ENCODE measurements at regions not wholly inside any gene's neighbourhood (a gene's known extent, or its start where the extent isn't known, plus 50 kb on each side); places are given as distances from the start of the nearest gene placed in this dataset.

DNA sequence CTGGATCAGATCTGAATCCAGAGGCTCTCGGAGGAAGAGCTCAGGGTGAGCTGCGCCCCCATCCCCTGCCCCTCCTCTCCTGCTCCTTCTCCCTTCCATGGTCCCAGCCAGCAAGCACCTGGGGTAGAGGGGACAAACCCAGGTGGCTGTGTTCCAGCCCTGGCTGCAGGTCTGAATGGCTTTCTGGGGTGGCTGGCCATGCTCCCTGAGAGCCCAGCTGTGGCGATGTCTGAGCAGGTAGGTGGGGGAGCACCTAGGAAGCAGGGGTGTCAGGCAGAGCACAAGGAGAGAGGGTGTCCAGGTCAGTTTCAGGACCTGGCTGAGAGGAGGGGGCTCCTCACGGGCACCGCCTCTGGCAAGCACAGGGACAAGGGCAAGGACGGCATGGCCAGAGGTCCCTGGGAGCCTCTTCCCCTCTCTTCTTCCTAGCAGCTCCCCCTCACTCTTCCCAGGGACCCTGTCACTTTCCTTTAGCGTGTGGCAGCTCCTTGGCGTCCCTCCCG lies 310.0 kb downstream of the SEC14L1 start:
- DNase-seq = no peak

DNA sequence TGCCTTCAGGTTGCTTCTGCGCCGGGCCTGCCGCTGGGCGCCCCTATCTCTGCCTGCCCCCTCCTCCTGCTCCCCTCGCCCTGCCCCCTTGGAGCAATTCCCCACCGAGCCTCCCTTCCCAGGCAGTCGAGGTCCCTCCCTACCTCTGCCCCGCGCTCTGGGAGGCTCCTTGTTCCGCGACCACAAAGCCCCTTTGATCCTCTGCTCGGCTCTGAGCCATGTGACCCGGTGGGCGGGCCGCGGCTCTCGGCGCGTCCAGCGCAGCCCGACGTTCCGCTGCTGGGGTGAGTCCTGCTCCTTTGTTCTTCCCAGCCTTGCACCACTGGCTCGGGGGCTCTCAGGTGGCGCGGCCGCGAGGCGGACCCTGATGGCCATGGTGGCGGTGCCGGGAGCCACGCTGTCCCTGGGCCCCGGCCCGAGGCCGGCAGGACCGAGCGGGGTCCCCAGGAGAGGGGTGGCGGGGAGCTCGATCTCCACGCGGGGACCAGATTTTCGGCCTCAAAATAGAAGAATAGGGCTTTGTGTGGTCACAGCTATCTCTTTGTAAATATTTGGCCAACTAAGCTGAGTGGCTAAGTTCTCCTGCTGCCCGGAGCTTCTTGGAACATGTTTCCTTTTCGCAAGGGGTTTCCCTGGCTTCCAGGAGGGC lies 310.6 kb downstream of the SEC14L1 start:
- peak; percentile 84 for DNase-seq

DNA sequence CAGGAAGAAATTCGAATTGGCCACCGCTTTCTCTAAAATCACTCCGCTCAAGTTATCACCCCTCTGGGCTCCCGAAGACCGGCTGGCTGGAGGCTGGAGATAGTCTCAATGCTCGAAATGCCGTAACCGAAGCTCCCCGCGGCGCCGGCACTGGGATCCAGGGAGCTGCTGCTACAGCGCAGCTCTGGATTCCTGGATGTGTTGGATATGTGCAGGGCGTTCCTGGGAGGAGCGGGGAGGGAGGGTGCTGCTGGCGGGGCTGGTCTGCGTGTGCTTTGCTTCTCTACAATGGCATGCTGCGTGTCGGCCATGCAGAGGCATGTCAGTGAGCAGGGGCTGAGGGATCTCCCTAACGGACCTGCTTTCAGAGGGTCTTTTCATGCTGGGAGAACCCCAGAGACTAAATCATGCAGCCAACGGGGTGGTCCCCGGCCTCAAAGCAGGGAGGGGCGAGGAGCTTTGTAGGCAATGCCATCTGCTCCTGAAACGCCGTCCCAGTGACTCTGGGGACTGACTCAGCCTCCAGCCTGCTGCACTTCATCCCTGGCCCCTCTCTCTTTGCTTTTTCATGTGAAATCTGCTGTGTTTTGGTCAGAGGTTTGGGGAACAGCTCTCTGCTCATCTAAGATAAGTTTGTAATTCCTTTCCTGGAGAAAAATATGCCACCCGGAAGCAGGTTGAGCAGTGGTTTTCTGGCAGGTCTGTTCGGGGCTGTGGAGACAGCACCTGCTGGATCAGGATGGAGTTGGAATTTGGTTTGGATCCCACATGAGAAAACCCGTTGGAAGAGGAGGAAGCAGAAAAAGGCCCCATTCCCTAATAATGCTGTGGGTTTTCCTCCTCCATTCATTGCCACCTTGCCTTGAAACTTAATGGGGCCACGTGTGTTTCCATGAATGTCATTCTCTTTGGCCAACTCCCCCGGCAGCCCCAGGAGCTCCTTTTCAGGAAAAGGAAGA lies 311.4 kb downstream of the SEC14L1 start:
- DNase-seq = peak; percentile 59

DNA sequence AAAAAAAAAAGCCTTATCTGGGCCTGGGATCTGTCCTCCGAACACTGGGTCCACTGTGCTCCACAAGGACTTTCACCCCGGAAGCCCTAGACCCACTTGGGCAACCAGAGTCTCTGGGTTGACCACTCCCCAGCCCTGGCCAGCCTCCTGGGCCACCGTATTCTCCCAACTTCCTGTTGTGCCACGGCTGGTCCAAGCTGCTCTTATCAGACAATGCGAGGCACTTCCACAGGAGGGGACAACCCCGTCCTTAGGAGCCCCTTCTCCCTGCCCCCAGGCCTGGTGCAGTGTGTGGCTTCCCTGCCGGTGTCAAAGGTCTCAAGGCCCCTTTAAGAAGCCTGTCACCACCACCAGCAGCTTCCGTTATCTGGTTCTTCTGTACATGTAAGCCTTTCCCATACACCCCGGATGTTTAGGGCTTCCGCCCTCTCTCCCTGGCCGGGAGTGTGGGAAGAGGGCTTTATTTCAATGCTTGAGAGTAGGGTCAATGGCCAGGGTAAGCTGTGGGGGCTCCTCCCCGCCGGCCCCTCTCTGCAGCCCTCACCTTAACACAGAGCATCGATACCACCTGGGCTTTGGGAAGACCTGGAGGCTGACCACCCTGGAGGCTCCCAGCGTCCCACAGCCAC lies 313.0 kb downstream of the SEC14L1 start:
- peak; percentile 70 for DNase-seq

DNA sequence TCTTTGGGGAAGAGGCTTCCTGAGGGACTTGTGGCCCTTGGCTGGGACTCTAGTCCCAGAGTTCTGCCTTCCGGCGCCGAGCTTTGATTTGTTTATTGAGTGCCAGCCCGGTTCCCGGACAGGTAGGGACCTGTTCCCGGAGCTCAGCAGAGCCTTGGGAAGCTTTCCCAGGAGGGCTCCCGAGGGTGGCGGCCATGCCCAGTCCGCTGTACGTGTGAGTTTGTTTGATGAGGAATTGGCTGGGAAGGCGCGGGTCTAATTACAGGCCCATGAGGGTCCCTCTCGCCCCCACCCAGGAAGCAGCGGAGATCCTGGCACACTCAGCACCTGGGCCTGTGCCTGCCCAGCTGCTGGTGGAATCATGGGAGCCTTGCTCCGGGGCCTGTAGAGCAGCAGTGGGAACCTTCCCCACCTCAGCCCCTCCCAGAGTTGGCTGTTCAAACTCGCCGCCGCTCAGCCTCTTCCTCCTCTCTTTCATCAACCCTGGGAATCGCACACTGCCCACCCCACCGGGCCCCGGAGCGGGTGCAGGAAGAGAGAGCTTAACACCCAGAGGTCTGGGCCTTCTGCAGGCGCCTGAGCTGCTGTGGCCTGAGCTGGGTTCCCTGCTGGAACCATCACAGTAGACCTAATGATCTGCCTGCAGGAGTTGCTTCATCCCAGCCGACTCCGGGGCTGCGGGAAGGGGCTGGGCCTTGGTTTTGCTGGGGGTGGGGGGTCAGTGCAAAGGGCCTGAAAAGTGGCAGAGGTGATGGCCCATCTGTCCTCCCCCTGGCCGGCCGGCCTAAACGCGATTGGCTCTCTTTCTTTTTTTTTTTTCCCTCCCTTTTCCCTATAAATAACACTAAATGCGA lies 313.7 kb downstream of the SEC14L1 start:
- DNase-seq = peak; percentile 38

DNA sequence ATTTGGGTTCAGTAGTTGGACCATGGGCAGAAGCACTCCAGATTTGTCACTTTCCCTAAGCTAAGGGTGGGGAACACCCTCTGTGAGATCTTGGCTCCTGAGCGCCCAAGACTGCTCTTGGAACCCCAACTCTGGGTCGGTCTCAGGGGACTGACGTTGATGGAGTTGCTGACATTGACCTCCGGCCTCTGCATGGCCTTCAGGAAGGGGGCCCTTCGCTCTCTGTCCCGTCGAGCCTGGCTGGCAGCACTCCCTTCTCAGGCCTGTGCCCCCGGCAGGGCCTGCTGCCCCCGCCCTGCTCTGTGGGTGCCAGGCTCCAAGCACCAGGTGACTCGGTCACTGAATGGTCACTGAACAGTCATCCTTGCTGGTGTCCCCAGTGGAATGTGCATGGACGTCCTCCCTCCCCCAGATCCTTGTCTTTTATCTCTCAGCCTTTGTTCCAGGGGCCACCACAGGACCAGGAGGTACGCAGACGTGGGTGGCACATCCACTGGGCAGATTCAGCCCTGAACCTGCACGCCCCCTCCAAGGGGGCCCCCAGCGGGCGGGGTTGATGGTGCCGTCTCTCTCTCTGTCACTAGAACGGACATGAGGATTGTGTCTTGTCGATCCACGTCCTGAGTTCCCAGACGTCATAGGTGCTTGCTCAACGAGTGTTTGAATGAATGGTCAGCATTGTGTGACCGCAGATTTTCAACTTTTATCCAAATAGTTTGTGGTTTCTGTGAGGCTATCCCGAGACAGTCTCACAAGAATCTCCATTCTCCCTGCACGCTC lies 314.5 kb downstream of the SEC14L1 start:
- DNase-seq = peak; percentile 61

DNA sequence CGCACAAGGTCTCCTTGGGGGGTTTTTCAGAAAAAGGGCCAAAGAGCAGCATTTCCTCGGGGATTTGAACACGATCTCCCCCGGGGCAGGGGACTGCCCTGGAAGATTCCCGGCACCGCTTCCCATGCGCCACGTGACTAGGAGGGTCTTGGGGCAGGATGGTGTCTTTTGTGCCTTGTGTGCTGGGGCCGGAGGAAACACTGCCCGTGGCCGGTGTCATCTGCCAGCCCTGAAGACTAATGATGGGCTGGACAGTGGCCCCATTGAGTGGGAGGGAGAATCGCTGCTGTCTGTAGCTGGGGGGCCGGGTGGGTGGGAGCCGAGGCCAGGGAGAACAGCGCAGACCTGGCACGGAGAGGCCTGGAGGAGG lies 315.1 kb downstream of the SEC14L1 start:
- DNase-seq = peak; percentile 28

DNA sequence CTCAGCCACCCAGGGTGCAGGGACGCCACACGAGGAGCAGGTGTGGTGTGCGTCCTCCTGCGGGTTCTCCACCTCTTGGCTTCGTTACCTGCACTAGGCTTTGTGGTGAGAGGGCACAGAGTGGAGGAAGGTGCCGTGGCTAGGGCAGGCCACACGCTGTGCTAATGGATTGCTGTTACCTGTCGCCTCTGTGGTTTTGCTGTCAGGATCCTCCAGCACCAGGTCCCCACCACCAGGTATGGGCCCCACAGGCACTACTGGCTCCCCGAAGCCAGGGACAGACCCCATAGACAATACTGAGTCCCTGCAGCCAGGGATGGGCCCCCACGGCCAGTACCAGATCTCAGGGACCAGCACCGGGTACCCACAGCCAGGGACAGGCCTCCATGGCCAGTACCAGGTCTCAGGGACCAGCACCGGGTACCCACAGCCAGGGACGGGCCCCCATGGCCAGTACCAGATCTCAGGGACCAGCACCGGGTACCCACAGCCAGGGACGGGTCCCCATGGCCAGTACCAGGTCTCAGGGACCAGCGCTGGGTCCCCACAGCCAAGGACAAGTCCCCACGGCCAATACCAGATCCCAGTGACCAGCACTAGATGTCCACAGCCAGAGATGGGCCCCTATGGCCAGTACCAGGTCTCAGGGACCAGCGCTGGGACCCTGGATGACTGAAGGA lies 315.6 kb downstream of the SEC14L1 start:
- peak; percentile 45 for DNase-seq

DNA sequence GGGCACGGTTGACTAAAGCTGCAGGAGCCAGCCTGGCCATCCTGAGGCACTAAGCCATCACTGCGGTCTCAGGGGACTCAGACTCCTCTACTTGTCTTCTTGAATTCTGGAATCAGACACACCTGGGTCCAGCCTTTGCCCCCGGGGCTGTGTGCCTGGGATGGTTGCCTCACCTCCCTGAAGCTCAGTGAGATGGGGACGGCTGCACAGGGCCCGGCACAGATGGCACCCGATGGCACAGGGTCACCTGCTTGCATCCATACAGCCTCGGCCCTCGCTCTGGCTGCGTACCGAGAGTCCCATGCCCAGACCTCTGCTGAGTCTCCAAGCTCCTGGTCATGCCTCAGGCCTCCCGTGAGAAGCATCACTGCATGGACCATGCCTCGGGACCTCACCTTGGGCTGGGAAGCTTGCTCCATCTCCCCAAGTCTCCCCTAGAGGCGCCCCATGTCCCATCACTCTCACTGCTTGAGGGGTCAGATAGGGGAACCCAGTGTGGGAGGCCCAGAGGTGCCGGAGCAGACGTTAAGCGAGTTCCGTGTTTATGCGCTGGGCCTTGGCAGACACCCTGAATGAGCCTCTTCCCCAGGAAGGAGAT lies 316.3 kb downstream of the SEC14L1 start:
- peak; percentile 63 for DNase-seq

DNA sequence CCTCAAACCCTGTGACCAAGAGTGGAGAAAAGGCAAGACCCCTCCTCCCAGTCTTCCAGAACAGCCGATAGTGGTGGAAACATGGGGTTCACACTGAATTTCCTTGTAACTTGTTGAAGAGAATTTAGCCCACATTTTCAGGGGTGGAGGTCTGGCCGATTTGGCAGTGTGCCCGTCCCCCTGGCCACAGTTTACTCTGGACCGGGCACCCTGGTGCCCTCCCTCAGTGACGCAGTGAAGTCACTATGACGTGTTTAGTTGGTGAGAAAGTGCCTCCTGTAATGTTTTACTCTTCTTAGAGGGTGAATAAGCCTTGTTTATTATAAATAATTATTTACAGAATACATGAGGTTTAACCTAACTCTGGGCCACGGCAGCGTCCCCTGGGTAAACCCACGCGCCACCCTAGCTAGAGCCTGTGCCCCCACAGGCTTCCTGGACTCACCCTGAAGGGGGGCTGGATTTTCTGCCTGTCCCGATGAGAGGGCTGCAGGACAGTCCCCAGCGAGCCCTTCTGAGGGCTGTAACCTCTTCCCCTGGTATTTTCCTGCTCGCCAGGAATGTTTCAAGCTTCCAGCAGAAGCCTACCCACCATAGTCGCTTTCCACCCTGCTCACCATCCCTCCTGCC lies 316.9 kb downstream of the SEC14L1 start:
- peak; percentile 47 for DNase-seq

DNA sequence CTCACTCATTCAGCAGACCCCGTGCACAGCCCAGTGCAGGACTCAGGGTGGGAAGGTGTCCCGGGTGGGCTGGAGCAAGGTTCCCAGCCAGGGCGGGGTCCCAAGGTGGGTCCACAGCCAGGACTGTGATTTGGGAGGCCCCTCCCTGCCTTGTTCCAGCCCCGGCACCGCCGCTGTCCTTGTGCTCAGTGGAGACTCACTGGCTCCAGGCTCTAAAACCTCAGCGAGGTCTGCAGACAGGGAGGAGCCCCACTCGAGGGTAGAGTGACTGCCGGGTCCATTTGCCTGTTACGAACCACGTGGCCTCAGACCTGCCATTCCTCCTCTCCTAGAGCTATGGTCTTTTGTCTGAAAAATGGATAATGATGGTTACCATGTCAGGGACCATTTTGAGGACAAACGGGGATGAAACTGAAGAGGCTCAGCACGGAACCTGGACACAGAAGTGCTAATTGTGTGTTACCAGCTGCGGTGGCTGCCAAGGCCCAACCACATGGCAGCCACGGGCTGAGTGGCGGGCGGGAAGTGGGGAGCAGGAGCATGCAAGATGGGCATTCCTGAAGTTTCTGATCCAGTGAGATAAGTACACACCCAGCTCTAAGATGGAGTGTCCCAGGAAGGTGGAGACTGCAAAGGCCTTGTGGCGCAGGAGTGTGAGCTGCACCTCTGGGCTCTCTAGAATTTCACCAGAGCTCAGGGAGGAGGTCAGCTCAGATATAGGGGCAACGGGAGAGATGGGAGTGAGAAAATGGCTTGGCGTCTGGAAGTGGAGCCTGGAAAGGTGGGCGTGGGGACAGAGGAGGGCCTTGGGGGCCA lies 317.6 kb downstream of the SEC14L1 start:
- peak; percentile 66 for DNase-seq

DNA sequence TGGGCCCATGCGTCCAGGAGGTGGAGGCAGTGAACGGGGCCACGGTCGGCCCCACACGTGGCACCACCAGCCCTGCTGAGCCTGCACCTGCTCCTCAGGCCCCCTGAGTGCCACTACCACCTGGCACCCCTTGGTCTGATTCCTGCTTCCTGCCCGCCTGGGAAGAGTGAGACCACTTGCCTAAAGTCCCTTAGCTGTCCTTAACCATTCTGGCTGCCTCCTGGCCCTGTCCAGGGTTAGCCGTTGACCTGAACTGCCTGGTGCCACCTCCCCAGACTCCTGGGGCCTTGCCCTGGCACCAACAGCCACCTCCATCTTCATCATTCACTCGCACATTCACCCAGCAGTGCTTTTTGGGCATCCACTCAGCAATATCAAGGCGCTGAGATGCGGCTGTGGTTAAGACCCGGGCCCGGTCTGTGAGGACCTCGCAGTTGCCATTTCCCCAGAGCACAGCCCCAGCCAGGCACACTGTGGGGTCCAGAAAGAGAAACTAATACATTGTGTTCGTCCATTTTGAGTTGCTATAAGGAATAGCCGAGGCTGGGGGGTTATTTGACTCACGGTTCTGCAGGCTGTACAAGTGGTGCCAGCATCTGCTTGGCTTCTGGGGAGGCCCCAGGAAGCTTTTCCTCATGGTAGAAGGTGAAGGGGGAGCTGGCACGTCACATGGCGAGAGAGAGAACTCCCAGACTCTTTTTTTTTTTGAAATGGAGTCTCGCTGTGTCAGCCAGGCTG lies 318.4 kb downstream of the SEC14L1 start:
- DNase-seq = peak; percentile 57

DNA sequence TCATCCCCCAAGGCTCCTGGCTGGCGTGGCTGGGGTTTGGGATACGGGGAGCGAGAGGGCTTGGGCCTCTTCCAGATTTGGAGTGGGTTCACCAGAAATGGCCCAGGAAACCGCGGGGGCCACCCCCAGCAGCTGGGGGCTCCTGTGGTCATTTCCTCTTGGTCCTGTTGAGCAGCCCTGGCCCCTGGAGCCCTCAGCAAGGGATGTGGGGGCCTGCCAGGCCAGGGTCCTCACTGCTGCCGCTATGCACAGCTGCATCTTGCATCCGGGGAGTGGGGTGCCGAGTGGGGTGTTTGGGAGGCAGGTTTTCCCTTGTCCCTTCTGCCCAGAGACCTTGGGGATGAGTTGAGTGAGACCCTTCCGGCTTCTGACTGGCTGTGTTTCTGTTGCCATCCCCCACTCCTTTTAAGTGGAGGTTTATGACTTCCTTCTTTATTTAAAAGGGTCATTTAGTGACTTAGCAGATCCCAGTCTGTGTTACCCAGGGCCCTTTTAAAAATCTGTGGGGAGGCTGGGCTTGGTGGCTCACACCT lies 319.8 kb downstream of the SEC14L1 start:
- DNase-seq = peak; percentile 53

DNA sequence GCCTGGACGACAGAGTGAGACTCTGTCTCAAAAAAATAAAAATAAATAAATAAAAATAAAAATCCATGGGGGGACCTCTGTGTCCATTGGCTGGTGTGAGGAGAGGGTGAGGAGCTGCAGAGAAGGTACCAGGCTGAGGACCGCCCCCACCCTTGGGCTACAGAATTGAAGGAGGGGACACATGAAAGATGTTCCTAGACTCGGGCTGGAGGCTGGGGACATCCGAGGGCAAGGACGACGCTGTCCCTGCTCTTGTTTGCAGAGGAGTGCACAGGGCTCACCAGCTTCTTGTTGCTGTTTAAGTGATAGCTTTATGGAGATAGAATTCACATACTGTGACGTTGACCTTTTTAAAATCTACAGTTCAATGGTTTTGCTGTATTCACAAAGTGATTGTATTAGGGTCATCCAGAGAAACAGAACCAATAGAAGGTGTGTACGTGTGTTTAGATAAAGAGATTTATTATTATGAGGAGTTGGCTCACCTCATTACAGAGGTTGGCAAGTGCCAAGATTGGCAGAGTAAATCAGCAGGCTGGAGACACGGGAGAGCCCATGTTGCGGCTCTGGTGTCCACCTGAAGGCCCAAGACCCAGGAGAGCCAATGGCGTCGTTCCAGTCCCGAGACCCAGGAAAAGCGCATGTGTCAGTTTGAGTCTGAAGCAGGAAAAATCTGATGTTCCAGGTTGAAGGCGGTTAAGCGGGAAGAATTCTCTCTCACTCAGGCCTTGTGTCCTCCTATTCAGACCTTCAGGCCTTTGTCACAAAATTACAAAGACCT lies 320.7 kb downstream of the SEC14L1 start:
- DNase-seq = peak; percentile 38

DNA sequence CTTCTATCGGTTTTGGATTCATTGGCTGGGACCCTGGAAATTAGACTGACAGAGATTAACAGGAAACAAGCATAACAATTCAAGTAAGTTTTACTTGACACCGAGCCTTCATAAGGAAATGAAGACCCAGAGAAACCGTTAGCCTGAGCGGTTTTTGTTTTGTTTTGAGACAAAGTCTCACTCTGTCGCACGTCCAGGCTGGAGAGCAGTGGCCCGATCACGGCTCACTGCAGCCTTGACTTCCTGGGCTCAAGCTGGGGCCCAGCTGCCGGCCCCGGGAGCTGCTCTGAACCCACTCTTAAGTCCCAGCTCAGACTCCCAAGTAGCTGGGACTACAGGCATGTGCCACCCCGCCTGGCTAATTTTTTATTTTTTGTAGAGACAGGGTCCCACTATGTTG lies 321.3 kb downstream of the SEC14L1 start:
- peak; percentile 58 for DNase-seq

DNA sequence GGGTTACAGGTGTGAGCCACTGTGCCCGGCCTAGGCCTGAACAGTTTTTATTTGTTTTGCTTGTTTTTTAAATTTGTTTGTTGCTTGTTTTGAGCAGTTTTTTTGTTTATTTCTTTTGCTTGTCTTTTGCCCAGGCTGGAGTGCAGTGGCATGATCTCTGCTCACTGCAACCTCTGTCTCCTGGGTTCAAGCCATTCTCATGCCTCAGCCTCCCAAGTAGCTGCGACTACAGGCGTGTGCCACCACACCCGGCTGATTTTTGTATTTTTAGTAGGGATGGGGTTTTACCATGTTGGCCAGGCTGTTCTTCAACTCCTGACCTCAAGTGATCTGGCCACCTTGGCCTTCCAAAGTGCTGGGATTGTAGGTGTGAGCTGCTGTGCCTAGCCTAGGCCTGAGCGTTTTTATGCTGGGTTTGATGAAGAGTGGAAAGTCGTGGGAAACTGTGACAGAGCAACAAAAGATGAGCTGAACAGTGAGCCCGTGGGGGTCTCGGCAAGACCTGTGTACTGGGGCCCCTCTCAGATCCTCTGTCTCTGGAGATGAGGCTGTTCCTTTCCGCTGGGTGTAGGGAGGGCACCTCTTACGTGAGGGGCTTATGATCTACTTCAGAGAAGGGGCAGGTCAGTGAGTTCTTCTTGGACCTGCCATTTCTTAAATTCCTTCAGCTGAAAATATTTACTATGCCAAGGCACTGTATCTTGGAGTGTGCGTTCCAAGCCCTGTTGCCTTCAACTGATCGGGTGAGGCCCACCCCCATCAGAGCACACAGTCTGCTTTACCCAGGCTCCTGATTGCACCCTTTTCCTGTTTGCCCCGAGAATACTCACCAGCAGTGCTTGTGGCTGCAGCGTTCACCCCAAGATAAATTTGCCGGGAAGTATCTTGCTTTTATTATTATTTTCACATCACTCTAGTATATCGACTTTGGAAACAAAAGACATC lies 322.1 kb downstream of the SEC14L1 start:
- peak; percentile 45 for DNase-seq

All from stimulated activated CD8-positive, alpha-beta memory T cell treated with anti-CD3 and anti-CD28 coated beads, Interleukin-4, amount 100 ng/mL, for 48 hours (primary cell).